ENCODE measurements at regions not wholly inside any gene's neighbourhood (a gene's known extent, or its start where the extent isn't known, plus 50 kb on each side); places are given as distances from the start of the nearest gene placed in this dataset.

GRCh38 chr15:29452881-29453731 is 183.5 kb upstream of the NSMCE3 start:
- intact Hi-C loops (cut with DNase I, micrococcal nuclease): no loop called here
- ATAC-seq: no peak
- TF ChIP-seq CTCF (IDR thresholded peaks at IDR 0.05): no peak
- Histone ChIP-seq H3K4me1 (ENCODE audit: low read depth) (no peaks in the 10 kb centered on the region), H3K9me3 (no peaks in the 10 kb centered on the region), H3K4me3 (no peak overlapping the region), H3K36me3 (ENCODE audit: low read depth) (no peaks in the 10 kb centered on the region)
- no peak for DNase-seq

- intact Hi-C loops (cut with DNase I, micrococcal nuclease): no loop called here
- Histone ChIP-seq H3K4me3 (no peak overlapping the region), H3K4me1 (ENCODE audit: low read depth) (no peaks in the 10 kb centered on the region), H3K36me3 (ENCODE audit: low read depth) (no peaks in the 10 kb centered on the region), H3K9me3 (no peaks in the 10 kb centered on the region)
- ATAC-seq: peak; percentile 18
- no peak for TF ChIP-seq CTCF (IDR thresholded peaks at IDR 0.05)
- DNase-seq: no peak
Measured at GRCh38 chr15:29451201-29451781, 181.7 kb upstream of the NSMCE3 start.

GRCh38 chr15:29449136-29449535 is 179.5 kb upstream of the NSMCE3 start:
- no peak for ATAC-seq
- intact Hi-C loops (cut with DNase I, micrococcal nuclease): no loop called here
- H3K4me1 ChIP-seq (ENCODE audit: low read depth): no peaks in the 10 kb centered on the region
- H3K4me3 ChIP-seq: no peak overlapping the region
- no peak for DNase-seq
- no peaks in the 10 kb centered on the region for H3K9me3 ChIP-seq
- TF ChIP-seq CTCF (IDR thresholded peaks at IDR 0.05): no peak
- H3K36me3 ChIP-seq (ENCODE audit: low read depth): no peaks in the 10 kb centered on the region

GRCh38 chr15:29448320-29448719 is 178.7 kb upstream of the NSMCE3 start:
- no peaks in the 10 kb centered on the region for H3K4me1 ChIP-seq (ENCODE audit: low read depth)
- ATAC-seq (no peak), DNase-seq (no peak)
- no peak overlapping the region for H3K4me3 ChIP-seq
- no peaks in the 10 kb centered on the region for H3K9me3 ChIP-seq
- no peak for TF ChIP-seq CTCF (IDR thresholded peaks at IDR 0.05)
- intact Hi-C loops (cut with DNase I, micrococcal nuclease): no loop called here
- H3K36me3 ChIP-seq (ENCODE audit: low read depth): no peaks in the 10 kb centered on the region

- H3K36me3 ChIP-seq (ENCODE audit: low read depth): no peaks in the 10 kb centered on the region
- TF ChIP-seq CTCF (IDR thresholded peaks at IDR 0.05): no peak
- H3K4me1 ChIP-seq (ENCODE audit: low read depth): no peaks in the 10 kb centered on the region
- no peak for DNase-seq
- no peak for ATAC-seq
- no peak overlapping the region for H3K4me3 ChIP-seq
- intact Hi-C loops (cut with DNase I, micrococcal nuclease): no loop called here
- H3K9me3 ChIP-seq: no peaks in the 10 kb centered on the region
Measured at GRCh38 chr15:29446480-29446879, 176.9 kb upstream of the NSMCE3 start.
